H1 (cell line): ENCODE measurements at regions not wholly inside any gene's neighbourhood (a gene's known extent, or its start where the extent isn't known, plus 50 kb on each side); places are given as distances from the start of the nearest gene placed in this dataset.

Experiments used
- EGR1 ChIP-seq: IDR thresholded peaks from 2 replicates; pipeline ENCODE4 v1.6.1; 2011; ENCODE audit warnings: low read depth, low read length, borderline replicate concordance
- EP300 ChIP-seq, 2 experiments: IDR thresholded peaks; 1 replicate in 1 of 2; 2 replicates in 1 of 2; pipeline ENCODE4 v1.6.1; 2011 to 2012; ENCODE audit warnings: low read depth in 2 of 2, low read length in 2 of 2, mild to moderate bottlenecking in 2 of 2, borderline replicate concordance in 1 of 2, inconsistent platforms in 1 of 2, moderate library complexity in 1 of 2
- EZH2 ChIP-seq: fragments of 200-600 bp; sonication (generic); IDR thresholded peaks from 2 replicates; pipeline ENCODE4 v1.7.1; 2012; ENCODE audit warnings: low read depth, mild to moderate bottlenecking, moderate library complexity, low read length, inconsistent platforms; ENCODE audit not compliant: severe bottlenecking
- KDM5A ChIP-seq: fragments of 200-600 bp; IDR thresholded peaks from 2 replicates; pipeline ENCODE4 v1.7.1; 2012; ENCODE audit warnings: mild to moderate bottlenecking, low read length, inconsistent platforms, mixed read lengths
- POLR2A ChIP-seq, 2 experiments: IDR thresholded peaks; 1 replicate in 1 of 2; 2 replicates in 1 of 2; pipeline ENCODE4 v1.6.1; 2011; ENCODE audit warnings: low read depth in 2 of 2, low read length in 2 of 2, mild to moderate bottlenecking in 2 of 2; ENCODE audit errors: control extremely low read depth in 1 of 2
- POLR2AphosphoS5 ChIP-seq: IDR thresholded peaks from 2 replicates; pipeline ENCODE4 v1.6.1; 2011; ENCODE audit warnings: low read depth, low read length
- RFX5 ChIP-seq: IDR thresholded peaks from 2 replicates; pipeline ENCODE4 v1.6.1; 2011; ENCODE audit warnings: low read depth, low read length, improper control_type of control experiment, borderline replicate concordance
- SIN3A ChIP-seq, 2 experiments: IDR thresholded peaks in 1 of 2; conservative IDR thresholded peaks in 1 of 2; 2 replicates each; pipeline ENCODE4 v1.6.1; 2011 to 2012; ENCODE audit warnings: low read length in 2 of 2, improper control_type of control experiment in 1 of 2, low read depth in 1 of 2, mild to moderate bottlenecking in 1 of 2
- SRF ChIP-seq: IDR thresholded peaks from 2 replicates; pipeline ENCODE4 v1.6.1; 2011; ENCODE audit warnings: mild to moderate bottlenecking, low read depth, low read length, moderate library complexity
- ZNF274 ChIP-seq: IDR thresholded peaks from 2 replicates; pipeline ENCODE4 v1.7.0; 2012; ENCODE audit warnings: low read length, borderline replicate concordance; ENCODE audit errors: extremely low read depth
- TF ChIP-seq, protein P1 (sequence below), 3 experiments: IDR thresholded peaks; 1 replicate in 2 of 3; 2 replicates in 1 of 3; pipeline versions ENCODE4 v1.5.1 to v1.6.1; 2011; ENCODE audit warnings: low read length in 3 of 3, mild to moderate bottlenecking in 3 of 3, inconsistent platforms in 2 of 3, low read depth in 1 of 3, moderate library complexity in 1 of 3; ENCODE audit not compliant: insufficient read depth in 1 of 3; ENCODE audit errors: control extremely low read depth in 1 of 3
- TF ChIP-seq, protein P2 (sequence below): IDR thresholded peaks from 2 replicates; pipeline ENCODE4 v1.6.1; 2011; ENCODE audit warnings: low read length, improper control_type of control experiment
- TF ChIP-seq, protein P3 (sequence below): IDR thresholded peaks from 2 replicates; pipeline ENCODE4 v1.6.1; 2012; ENCODE audit warnings: inconsistent platforms
- TF ChIP-seq, protein P4 (sequence below): IDR thresholded peaks from 2 replicates; pipeline ENCODE4 v1.6.1; 2011; ENCODE audit warnings: low read depth, mild to moderate bottlenecking, low read length; ENCODE audit not compliant: insufficient read depth

DNA sequence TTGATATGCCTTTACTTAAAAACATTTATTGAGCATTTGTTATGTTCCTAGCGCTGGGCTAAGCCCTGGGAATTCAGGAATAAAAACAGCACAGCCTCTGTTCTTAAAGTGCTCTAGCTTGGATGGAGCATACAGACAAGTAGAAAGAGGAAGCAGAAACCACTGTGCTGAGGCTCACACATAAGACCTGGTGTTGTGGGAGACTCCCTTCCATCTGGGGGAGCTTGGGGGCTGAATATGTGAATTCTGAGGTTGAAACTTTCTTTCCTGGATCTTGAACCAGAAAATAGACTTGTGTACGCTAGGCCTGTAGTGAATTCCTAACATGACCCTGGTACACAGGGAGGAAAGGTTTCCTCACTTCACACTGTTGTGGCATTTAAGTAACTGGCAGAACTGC is 209.9 kb downstream of the ZNF326 start:
- TF ChIP-seq SRF (no peak), EZH2 (no peak), POLR2A (IDR thresholded peaks at IDR 0.05; ENCODE audit: control extremely low read depth in 1 of 2, low read depth in 2 of 2, low read length in 2 of 2) (no peak), KDM5A (no peak), RFX5 (no peak), ZNF274 (no peak), SIN3A (conservative IDR thresholded peaks at IDR 0.05 in 1 of 2, IDR thresholded peaks at IDR 0.05 in 1 of 2; ENCODE audit: low read depth in 1 of 2, low read length in 2 of 2) (no peak), EP300 (IDR thresholded peaks at IDR 0.05; ENCODE audit: borderline replicate concordance in 1 of 2, low read depth in 2 of 2, low read length in 2 of 2) (no peak), POLR2AphosphoS5 (no peak), EGR1 (no peak)
- TF ChIP-seq, protein P1, sequence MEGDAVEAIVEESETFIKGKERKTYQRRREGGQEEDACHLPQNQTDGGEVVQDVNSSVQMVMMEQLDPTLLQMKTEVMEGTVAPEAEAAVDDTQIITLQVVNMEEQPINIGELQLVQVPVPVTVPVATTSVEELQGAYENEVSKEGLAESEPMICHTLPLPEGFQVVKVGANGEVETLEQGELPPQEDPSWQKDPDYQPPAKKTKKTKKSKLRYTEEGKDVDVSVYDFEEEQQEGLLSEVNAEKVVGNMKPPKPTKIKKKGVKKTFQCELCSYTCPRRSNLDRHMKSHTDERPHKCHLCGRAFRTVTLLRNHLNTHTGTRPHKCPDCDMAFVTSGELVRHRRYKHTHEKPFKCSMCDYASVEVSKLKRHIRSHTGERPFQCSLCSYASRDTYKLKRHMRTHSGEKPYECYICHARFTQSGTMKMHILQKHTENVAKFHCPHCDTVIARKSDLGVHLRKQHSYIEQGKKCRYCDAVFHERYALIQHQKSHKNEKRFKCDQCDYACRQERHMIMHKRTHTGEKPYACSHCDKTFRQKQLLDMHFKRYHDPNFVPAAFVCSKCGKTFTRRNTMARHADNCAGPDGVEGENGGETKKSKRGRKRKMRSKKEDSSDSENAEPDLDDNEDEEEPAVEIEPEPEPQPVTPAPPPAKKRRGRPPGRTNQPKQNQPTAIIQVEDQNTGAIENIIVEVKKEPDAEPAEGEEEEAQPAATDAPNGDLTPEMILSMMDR (IDR thresholded peaks at IDR 0.05; ENCODE audit: control extremely low read depth in 1 of 3, insufficient read depth in 1 of 3, low read depth in 1 of 3, low read length in 3 of 3): no peak
- TF ChIP-seq, protein P2, sequence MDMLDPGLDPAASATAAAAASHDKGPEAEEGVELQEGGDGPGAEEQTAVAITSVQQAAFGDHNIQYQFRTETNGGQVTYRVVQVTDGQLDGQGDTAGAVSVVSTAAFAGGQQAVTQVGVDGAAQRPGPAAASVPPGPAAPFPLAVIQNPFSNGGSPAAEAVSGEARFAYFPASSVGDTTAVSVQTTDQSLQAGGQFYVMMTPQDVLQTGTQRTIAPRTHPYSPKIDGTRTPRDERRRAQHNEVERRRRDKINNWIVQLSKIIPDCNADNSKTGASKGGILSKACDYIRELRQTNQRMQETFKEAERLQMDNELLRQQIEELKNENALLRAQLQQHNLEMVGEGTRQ: no peak
- TF ChIP-seq, protein P3, sequence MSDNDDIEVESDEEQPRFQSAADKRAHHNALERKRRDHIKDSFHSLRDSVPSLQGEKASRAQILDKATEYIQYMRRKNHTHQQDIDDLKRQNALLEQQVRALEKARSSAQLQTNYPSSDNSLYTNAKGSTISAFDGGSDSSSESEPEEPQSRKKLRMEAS: no peak
- TF ChIP-seq, protein P4, sequence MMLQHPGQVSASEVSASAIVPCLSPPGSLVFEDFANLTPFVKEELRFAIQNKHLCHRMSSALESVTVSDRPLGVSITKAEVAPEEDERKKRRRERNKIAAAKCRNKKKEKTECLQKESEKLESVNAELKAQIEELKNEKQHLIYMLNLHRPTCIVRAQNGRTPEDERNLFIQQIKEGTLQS: no peak
